ENCODE measurements at regions not wholly inside any gene's neighbourhood (a gene's known extent, or its start where the extent isn't known, plus 50 kb on each side); places are given as distances from the start of the nearest gene placed in this dataset.

DNA sequence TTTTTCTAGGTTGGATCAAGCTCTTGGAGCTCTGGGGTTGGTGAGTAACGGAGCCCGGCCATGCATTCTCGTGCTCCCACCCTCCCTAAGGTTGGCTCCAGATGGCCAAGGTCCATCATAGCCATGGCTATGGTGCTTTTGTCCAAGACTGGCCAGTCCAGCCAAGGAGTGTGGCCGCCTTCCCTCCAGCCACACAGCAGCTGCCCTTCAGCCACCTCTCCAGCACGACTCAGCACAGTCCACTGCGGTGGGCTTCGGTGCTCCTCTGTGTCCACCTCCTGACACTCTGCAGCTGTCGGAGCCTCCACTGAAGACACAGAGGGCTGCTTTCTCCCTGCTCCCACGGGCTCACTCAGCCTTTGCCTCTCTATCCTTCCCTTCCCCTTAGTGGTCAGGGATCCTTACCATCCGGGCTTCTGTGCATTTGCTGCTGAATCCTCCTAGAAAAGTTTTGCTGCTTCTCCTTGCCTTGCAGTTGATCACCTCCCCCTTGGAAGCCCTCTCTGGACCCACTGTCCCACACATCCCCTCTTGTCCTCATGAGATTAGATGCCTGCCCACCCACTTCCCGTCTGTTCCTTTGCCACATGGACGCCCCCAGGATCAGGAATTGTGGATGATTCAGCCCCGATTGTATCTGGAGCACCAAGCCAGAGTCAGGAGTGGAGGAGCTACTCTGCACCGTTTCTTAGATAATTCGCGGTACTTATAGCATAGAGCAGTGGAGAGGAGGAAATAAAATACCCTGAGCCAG lies 177.1 kb upstream of the COPS8 start:
- H3K4me3 ChIP-seq (ENCODE audit: low read depth in 1 of 2, low read length in 2 of 2), result no peak overlapping the region
- no peaks in the 10 kb centered on the region for H3K9me3 ChIP-seq (ENCODE audit: low read length)
- peaks cover 0 to 4% of the 10 kb centered on the region in 2 donors for H3K27me3 ChIP-seq (ENCODE audit: control insufficient read depth in 1 of 2, insufficient read depth in 2 of 2, low read length in 2 of 2)
- H3K4me1 ChIP-seq (ENCODE audit: insufficient read depth, low read length), result no peaks in the 10 kb centered on the region
- no peaks in the 10 kb centered on the region for H3K36me3 ChIP-seq (ENCODE audit: insufficient read depth, low read length)
- no peak overlapping the region for H3K9ac ChIP-seq (ENCODE audit: low read length)
- H3K27ac ChIP-seq (ENCODE audit: low read depth, low read length), result no peak overlapping the region

DNA sequence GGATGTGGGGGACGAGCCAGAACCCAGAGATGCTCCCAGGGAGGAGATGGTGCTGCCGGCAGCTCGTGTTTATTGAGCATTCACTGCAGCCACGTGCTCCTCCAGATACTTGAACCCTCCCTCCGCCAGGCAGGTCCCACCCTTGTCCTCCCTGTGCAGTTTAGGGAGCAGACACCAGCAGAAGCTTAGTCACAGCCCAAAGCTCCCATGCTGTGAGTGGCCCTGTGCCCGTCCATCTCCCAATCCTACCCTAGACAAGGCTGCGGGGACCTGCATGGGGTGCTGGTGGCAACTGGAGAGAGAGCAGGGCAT lies 176.5 kb upstream of the COPS8 start:
- H3K27ac ChIP-seq (ENCODE audit: low read depth, low read length), result no peak overlapping the region
- H3K4me1 ChIP-seq (ENCODE audit: insufficient read depth, low read length), result no peaks in the 10 kb centered on the region
- H3K9me3 ChIP-seq (ENCODE audit: low read length), result no peaks in the 10 kb centered on the region
- no peak overlapping the region for H3K4me3 ChIP-seq (ENCODE audit: low read depth in 1 of 2, low read length in 2 of 2)
- H3K9ac ChIP-seq (ENCODE audit: low read length), result no peak overlapping the region
- H3K27me3 ChIP-seq (ENCODE audit: control insufficient read depth in 1 of 2, insufficient read depth in 2 of 2, low read length in 2 of 2), result peaks cover 0 to 4% of the 10 kb centered on the region in 2 donors
- no peaks in the 10 kb centered on the region for H3K36me3 ChIP-seq (ENCODE audit: insufficient read depth, low read length)

DNA sequence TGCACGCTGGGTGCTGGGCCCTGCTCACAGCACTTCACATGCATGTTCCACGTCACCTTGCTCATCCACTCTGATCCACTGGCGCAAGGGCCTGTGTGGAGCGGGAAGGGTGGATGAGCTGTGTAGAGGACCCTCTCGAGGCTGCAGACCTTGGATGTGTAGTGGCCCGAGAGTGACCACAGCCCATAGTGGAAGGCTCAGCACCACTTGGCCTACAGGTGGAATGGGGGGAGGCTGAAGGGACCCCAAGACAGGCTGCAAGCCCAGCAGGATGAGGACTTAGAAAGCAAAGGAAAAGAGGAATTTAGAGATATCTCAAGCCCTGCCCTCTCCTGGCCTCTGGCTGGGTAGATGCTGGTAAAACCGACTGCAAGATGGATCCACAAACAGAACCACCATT lies 175.9 kb upstream of the COPS8 start:
- Histone ChIP-seq H3K36me3 (ENCODE audit: insufficient read depth, low read length) (no peaks in the 10 kb centered on the region), H3K9ac (ENCODE audit: low read length) (no peak overlapping the region), H3K27me3 (ENCODE audit: control insufficient read depth in 1 of 2, insufficient read depth in 2 of 2, low read length in 2 of 2) (peaks cover 0 to 4% of the 10 kb centered on the region in 2 donors), H3K4me3 (ENCODE audit: low read depth in 1 of 2, low read length in 2 of 2) (no peak overlapping the region), H3K27ac (ENCODE audit: low read depth, low read length) (no peak overlapping the region), H3K4me1 (ENCODE audit: insufficient read depth, low read length) (no peaks in the 10 kb centered on the region), H3K9me3 (ENCODE audit: low read length) (no peaks in the 10 kb centered on the region)

DNA sequence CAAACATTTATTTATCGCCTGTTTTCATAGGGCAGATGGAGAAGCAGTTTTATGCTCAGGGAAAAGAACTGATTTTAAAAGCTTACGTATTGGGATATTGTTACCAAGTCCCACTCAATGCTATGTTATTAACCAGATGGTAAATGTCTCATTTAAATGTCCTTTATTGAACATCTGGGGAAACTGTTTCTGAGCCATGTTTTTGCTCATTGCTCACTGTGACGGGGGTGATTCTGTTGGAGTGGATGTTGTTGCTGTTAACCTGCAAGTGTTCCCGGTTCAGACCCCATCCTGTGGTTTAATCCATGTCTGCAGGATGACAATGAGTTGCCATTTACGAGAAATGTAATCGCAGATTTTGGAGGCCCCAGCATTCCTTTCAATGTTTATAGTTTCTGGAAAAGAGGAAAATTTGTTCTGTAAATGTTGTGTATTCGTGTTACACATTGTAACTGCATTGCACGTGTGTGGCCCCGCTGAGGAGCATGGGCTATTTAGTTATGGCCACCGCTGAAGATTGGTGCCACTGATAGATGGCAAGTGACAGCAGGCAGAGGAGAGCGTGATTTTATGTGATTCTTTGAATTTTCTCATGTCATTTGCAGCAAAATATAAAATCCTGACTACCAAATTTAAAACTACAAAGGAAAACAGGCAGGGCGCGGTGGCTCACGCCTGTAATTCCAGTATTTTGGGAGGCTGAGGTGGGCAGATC lies 174.8 kb upstream of the COPS8 start:
- no peaks in the 10 kb centered on the region for H3K9me3 ChIP-seq (ENCODE audit: low read length)
- peaks cover 0 to 4% of the 10 kb centered on the region in 2 donors for H3K27me3 ChIP-seq (ENCODE audit: control insufficient read depth in 1 of 2, insufficient read depth in 2 of 2, low read length in 2 of 2)

DNA sequence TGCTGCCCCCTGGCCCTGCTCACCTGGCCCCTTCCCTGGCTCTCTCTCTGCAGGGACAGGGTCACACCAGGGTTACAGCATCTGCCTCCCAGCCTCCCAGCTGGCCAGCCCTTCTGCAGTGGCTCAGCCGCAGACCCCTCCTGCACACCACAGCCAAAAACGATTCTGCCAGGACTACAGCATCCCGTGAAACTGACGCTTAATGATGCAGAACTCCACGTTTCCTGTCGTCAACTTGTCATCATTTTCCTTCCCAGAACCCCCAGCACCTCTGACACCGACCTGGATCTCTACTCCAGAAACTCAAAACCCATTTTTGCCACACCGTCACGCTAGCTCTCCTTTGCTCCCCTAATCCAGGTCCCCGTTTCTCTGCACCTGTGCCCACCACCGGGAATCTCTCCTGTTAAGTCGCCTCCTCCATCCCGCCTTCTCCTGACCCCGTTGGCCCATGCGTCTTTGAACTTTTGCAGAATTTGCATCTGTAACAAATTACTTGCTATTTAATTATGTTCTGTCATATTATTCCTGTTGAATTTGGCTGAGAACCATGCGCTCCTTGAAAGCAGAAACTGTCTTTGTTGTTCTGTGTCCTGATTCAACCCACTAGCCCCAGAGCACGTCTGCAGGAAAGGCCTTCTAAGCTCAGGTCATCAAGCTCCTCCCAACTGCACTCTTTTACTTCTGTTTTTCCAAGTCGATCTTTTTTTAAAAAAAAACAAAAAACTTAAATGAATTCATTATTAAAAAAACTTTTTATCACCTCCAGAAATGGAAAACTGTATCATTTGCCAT lies 173.2 kb upstream of the COPS8 start:
- Histone ChIP-seq H3K9me3 (ENCODE audit: low read length) (no peaks in the 10 kb centered on the region), H3K36me3 (ENCODE audit: insufficient read depth, low read length) (no peaks in the 10 kb centered on the region), H3K4me3 (ENCODE audit: low read depth in 1 of 2, low read length in 2 of 2) (no peak overlapping the region)

More for the DNA sequence above, 174.8 kb upstream of the COPS8 start:
- H3K9ac ChIP-seq (ENCODE audit: low read length), result no peak overlapping the region
- no peaks in the 10 kb centered on the region for H3K4me1 ChIP-seq (ENCODE audit: insufficient read depth, low read length)
- no peak overlapping the region for H3K27ac ChIP-seq (ENCODE audit: low read depth, low read length)
- H3K36me3 ChIP-seq (ENCODE audit: insufficient read depth, low read length), result no peaks in the 10 kb centered on the region
- H3K4me3 ChIP-seq (ENCODE audit: low read depth in 1 of 2, low read length in 2 of 2), result no peak overlapping the region

DNA sequence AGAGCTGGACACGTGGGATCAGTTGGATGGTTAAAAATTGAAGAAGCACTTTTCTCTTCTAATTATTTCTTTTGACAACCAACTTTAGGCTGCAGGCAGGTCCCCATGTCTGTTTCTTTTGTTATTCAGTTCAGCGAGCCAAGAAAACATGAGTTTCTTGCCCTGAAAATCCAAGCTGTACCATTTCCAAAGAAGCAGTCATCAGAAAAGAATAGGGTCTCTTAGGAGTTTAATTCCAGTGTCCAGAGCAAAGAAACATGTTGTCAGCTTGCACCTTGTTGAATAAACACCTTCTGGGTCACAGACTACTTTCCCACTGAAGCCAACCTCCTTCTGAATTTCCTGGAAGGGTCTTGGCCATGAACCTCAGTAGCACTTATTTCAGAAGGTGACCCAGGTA lies 170.5 kb upstream of the COPS8 start:
- H3K27me3 ChIP-seq (ENCODE audit: control insufficient read depth in 1 of 2, insufficient read depth in 2 of 2, low read length in 2 of 2), result no peaks in the 10 kb centered on the region
- H3K4me3 ChIP-seq (ENCODE audit: low read depth in 1 of 2, low read length in 2 of 2), result no peak overlapping the region
- H3K36me3 ChIP-seq (ENCODE audit: insufficient read depth, low read length), result no peaks in the 10 kb centered on the region
- H3K9me3 ChIP-seq (ENCODE audit: low read length), result no peaks in the 10 kb centered on the region
- no peak overlapping the region for H3K9ac ChIP-seq (ENCODE audit: low read length)
- no peak overlapping the region for H3K27ac ChIP-seq (ENCODE audit: low read depth, low read length)
- H3K4me1 ChIP-seq (ENCODE audit: insufficient read depth, low read length), result no peaks in the 10 kb centered on the region

More for the DNA sequence above, 173.2 kb upstream of the COPS8 start:
- Histone ChIP-seq H3K9ac (ENCODE audit: low read length) (no peak overlapping the region), H3K27ac (ENCODE audit: low read depth, low read length) (no peak overlapping the region), H3K4me1 (ENCODE audit: insufficient read depth, low read length) (no peaks in the 10 kb centered on the region), H3K27me3 (ENCODE audit: control insufficient read depth in 1 of 2, insufficient read depth in 2 of 2, low read length in 2 of 2) (peaks cover 0 to 4% of the 10 kb centered on the region in 2 donors)

DNA sequence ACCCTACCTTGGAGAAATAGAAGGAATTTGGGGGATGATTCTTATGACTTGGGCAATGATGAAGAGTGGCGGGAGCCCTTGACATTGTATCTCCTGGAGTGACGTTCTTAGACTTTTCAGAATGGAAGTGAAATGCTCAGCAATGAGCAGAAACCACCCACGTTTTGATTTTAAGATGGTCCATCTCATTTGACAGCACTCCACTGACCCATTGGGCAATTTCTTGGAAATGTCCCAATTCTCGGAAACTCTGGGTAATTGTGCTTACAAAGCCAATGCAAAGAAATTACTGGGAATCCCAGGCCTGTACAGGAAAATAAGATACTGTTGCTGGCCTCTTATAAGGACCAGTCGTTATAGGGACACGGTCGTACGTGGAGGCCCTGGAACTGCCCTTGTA lies 170.0 kb upstream of the COPS8 start:
- Histone ChIP-seq H3K27ac (ENCODE audit: low read depth, low read length) (no peak overlapping the region), H3K27me3 (ENCODE audit: control insufficient read depth in 1 of 2, insufficient read depth in 2 of 2, low read length in 2 of 2) (no peaks in the 10 kb centered on the region), H3K9me3 (ENCODE audit: low read length) (no peaks in the 10 kb centered on the region), H3K36me3 (ENCODE audit: insufficient read depth, low read length) (no peaks in the 10 kb centered on the region), H3K4me1 (ENCODE audit: insufficient read depth, low read length) (no peaks in the 10 kb centered on the region), H3K9ac (ENCODE audit: low read length) (no peak overlapping the region), H3K4me3 (ENCODE audit: low read depth in 1 of 2, low read length in 2 of 2) (no peak overlapping the region)

DNA sequence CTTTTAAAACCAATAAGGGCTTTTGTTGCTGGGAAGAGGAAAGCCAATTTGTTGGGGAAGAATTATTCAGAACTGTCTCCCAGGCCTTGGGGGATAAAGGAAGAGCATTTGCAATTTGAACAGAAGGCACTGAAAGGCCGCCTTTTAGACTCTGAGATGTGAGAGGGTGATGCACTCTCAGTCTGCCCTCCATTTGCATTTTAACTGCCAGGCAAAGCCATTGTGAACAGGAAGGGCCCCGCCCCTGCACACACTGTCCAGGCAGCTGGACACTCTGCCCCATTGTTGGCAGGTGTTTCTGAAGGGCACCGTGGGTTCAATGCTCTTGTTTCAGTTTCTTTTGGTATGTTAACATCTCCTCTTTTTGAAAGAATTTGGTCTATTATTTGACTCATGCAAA lies 169.5 kb upstream of the COPS8 start:
- Histone ChIP-seq H3K4me1 (ENCODE audit: insufficient read depth, low read length) (no peaks in the 10 kb centered on the region), H3K27ac (ENCODE audit: low read depth, low read length) (no peak overlapping the region), H3K4me3 (ENCODE audit: low read depth in 1 of 2, low read length in 2 of 2) (no peak overlapping the region), H3K27me3 (ENCODE audit: control insufficient read depth in 1 of 2, insufficient read depth in 2 of 2, low read length in 2 of 2) (no peaks in the 10 kb centered on the region), H3K9ac (ENCODE audit: low read length) (no peak overlapping the region), H3K9me3 (ENCODE audit: low read length) (no peaks in the 10 kb centered on the region), H3K36me3 (ENCODE audit: insufficient read depth, low read length) (no peaks in the 10 kb centered on the region)

DNA sequence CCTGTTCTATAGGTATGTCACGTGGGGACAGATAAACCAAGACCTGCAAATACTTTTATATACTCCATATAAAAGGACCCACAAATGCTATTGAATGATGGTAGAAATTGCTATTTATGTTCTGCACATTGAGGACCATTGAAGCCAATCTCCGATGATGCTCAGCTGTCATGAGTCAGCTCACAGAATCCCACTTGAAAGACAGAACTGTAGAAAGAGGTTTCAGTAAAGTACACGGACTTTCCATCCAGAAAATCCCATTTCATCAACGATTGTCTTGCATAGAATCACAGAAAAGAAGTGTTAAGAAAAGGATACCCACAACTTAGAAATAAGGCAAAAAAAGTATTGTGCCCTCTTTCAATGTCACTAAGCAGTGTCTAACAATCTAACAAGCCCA lies 169.0 kb upstream of the COPS8 start:
- no peak overlapping the region for H3K27ac ChIP-seq (ENCODE audit: low read depth, low read length)
- H3K36me3 ChIP-seq (ENCODE audit: insufficient read depth, low read length), result no peaks in the 10 kb centered on the region
- no peak overlapping the region for H3K4me3 ChIP-seq (ENCODE audit: low read depth in 1 of 2, low read length in 2 of 2)
- H3K9ac ChIP-seq (ENCODE audit: low read length), result no peak overlapping the region
- no peaks in the 10 kb centered on the region for H3K27me3 ChIP-seq (ENCODE audit: control insufficient read depth in 1 of 2, insufficient read depth in 2 of 2, low read length in 2 of 2)
- no peaks in the 10 kb centered on the region for H3K9me3 ChIP-seq (ENCODE audit: low read length)
- no peaks in the 10 kb centered on the region for H3K4me1 ChIP-seq (ENCODE audit: insufficient read depth, low read length)

DNA sequence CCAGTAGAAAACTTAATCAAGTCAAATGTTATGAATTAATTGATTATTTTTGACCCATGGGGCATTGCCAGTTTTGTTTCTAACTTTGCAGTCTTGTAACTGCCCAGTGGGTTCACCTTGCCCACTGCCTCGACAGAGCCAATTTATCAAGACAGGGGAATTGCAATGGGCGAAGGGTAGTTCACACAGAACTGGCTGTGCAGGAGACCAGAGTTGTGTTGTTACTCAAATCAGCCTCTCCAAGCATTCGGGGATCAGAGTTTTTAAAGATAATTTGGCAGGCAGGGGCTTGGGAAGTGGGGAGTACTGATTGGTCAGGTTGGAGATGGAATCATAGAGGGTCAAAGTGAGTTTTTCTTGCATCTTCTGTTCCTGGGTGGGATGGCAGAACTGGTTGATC lies 168.5 kb upstream of the COPS8 start:
- Histone ChIP-seq H3K4me1 (ENCODE audit: insufficient read depth, low read length) (no peaks in the 10 kb centered on the region), H3K9ac (ENCODE audit: low read length) (no peak overlapping the region), H3K27ac (ENCODE audit: low read depth, low read length) (no peak overlapping the region), H3K4me3 (ENCODE audit: low read depth in 1 of 2, low read length in 2 of 2) (no peak overlapping the region), H3K36me3 (ENCODE audit: insufficient read depth, low read length) (no peaks in the 10 kb centered on the region), H3K27me3 (ENCODE audit: control insufficient read depth in 1 of 2, insufficient read depth in 2 of 2, low read length in 2 of 2) (no peaks in the 10 kb centered on the region), H3K9me3 (ENCODE audit: low read length) (no peaks in the 10 kb centered on the region)

DNA sequence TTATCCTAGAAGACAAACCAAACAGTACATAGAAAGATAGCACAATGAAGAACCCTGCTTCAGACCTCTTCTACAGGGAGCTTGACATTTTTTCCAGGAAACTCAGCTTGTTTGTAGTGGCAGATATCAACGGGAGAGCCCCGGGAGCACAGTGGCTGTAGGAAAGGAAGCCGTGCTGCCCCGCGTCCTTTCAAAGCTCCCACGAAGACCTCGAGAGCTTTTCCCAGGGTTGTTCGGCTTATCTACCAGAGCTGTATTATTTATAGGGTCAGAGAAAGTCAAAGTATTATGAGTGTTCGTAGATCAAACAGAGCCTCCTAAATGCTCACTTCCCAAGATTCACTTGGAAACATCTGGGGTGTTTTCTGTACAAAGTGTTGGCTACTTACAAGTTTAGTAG lies 167.1 kb upstream of the COPS8 start:
- no peak overlapping the region for H3K27ac ChIP-seq (ENCODE audit: low read depth, low read length)
- H3K9me3 ChIP-seq (ENCODE audit: low read length), result no peaks in the 10 kb centered on the region
- H3K36me3 ChIP-seq (ENCODE audit: insufficient read depth, low read length), result no peaks in the 10 kb centered on the region
- H3K4me1 ChIP-seq (ENCODE audit: insufficient read depth, low read length), result no peaks in the 10 kb centered on the region
- no peaks in the 10 kb centered on the region for H3K27me3 ChIP-seq (ENCODE audit: control insufficient read depth in 1 of 2, insufficient read depth in 2 of 2, low read length in 2 of 2)
- no peak overlapping the region for H3K4me3 ChIP-seq (ENCODE audit: low read depth in 1 of 2, low read length in 2 of 2)
- no peak overlapping the region for H3K9ac ChIP-seq (ENCODE audit: low read length)

All from muscle layer of colon (tissue), 2 donors.